ENCODE measurements at regions not wholly inside any gene's neighbourhood (a gene's known extent, or its start where the extent isn't known, plus 50 kb on each side); places are given as distances from the start of the nearest gene placed in this dataset.

DNA sequence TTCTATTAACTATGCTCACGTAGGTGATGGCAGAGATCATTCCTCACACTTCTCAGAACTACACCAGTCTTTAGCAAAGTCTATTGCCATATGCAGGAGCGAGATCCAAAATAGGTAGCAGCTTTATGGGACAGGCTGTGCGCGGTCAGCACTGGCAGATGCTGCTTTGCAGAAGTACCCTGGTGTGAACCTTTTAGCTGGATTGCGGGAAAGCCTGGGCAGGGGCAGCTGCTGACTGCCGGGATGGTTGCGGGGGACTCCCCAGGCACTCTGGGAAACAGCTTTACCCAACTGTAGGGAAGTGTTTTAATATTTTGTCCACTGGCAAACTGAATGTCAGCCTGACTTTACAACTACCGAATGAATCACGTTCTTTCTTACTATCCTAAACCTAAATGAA is 251.3 kb downstream of the HS3ST3A1 start:
- H3K4me3 ChIP-seq (ENCODE audit: low read depth, low read length), result no peak overlapping the region
- DNase-seq (ENCODE audit: low read depth), result no peak
- TF ChIP-seq, protein P1, sequence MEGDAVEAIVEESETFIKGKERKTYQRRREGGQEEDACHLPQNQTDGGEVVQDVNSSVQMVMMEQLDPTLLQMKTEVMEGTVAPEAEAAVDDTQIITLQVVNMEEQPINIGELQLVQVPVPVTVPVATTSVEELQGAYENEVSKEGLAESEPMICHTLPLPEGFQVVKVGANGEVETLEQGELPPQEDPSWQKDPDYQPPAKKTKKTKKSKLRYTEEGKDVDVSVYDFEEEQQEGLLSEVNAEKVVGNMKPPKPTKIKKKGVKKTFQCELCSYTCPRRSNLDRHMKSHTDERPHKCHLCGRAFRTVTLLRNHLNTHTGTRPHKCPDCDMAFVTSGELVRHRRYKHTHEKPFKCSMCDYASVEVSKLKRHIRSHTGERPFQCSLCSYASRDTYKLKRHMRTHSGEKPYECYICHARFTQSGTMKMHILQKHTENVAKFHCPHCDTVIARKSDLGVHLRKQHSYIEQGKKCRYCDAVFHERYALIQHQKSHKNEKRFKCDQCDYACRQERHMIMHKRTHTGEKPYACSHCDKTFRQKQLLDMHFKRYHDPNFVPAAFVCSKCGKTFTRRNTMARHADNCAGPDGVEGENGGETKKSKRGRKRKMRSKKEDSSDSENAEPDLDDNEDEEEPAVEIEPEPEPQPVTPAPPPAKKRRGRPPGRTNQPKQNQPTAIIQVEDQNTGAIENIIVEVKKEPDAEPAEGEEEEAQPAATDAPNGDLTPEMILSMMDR (conservative IDR thresholded peaks at IDR 0.05; ENCODE audit: low read depth, low read length), result no peak

DNA sequence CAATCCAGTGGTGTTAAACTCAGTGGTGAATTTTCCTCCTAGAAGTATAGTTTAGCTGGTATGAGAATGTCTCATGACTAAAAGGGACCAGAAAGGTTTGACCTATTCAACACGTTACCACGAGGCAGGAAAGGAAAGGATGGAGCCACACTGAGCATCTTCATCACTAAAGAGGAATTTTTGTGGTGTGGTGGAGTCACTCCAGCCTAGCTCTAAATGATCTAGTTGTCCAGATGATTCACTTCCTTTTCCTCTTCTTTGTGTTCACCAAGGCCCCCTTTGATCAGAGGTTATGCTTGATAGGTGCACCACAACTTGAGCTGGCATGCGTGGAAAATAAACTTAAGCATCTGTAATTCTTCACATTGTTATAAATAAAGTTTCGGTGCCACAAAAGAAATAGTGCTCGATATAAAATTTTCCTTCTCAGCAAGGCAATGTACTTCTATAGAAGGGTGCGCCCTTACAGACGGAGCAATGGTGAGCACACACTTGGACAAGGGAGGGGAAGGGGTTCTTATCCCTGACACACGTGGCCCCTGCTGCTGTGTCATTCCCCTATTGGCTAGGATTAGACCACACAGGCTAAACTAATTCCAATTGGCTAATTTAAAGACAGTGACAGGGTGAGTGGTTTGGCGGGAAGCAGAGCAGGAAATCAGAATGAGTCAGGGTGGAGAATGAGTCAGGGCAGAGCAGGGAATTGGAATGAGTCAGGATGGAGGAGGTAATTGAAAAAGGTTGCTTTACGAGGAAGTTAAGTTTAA is 254.6 kb downstream of the HS3ST3A1 start:
- DNase-seq (ENCODE audit: low read depth), result no peak
- TF ChIP-seq, protein P1 (conservative IDR thresholded peaks at IDR 0.05; ENCODE audit: low read depth, low read length), result no peak
- no peak overlapping the region for H3K4me3 ChIP-seq (ENCODE audit: low read depth, low read length)

DNA sequence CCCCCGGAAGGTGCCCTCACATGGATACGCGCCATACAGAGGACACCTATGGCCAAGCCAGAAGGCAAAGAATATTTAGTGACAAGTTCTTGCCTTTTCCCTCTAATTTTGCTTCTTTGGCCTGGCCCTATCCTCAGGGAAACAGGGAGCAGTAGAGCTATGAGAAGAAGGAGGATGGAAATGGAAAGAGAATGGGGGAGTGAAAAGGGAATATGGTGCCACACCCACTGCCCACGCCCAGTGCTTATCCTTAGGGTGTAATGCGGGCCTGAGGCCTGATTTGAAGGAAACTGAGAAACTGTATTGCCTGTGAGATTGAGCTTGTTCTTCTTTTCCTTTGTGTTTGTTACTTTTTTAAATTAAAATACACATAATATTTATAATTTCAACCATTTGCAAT is 255.1 kb downstream of the HS3ST3A1 start:
- H3K4me3 ChIP-seq (ENCODE audit: low read depth, low read length), result no peak overlapping the region
- TF ChIP-seq, protein P1 (conservative IDR thresholded peaks at IDR 0.05; ENCODE audit: low read depth, low read length), result no peak
- no peak for DNase-seq (ENCODE audit: low read depth)

DNA sequence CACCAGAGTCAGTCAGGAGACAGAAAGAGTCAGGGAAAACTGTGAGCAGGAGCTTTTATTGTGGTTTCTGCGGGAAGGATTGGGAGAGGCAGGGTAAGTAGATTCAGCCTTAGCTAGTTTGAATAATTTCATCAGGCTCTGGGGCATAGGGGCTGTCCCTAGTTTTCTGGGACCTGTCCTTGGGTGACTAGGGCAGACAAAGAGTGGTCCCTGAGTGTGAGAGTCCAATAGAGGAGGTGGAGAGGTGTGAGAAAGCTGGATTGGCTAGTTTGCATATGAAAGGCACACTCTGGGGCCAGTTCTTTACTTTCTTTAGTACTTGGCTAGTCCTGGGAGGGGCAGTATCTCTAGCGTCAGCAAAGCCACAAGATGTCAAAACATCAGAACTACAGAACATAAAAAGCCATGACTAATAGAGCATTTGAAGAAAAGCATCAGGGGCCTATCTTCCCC is 255.6 kb downstream of the HS3ST3A1 start:
- DNase-seq (ENCODE audit: low read depth), result no peak
- TF ChIP-seq, protein P1 (conservative IDR thresholded peaks at IDR 0.05; ENCODE audit: low read depth, low read length), result no peak
- no peak overlapping the region for H3K4me3 ChIP-seq (ENCODE audit: low read depth, low read length)

DNA sequence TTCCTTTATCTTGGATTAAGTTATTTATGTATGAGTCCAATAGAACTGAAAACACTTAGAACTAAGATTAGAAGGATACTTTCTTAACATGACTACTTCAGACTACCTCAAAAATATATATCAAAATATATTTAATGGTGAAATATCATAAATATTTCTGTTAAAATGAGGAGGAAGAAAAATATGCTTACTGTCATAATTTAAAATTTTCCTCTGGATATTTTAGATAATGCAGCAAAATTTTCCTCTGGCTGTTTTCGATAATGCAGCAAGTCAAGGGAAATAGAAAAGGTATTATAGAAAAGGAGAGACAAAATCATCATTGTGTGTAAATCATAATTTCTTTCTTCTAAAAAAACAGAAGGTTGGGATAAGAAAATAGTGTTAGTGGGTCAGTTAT is 263.3 kb downstream of the HS3ST3A1 start:
- TF ChIP-seq, protein P1 (conservative IDR thresholded peaks at IDR 0.05; ENCODE audit: low read depth, low read length), result no peak
- peak overlapping the region; percentile 41 for H3K4me3 ChIP-seq (ENCODE audit: low read depth, low read length)
- DNase-seq (ENCODE audit: low read depth), result no peak

DNA sequence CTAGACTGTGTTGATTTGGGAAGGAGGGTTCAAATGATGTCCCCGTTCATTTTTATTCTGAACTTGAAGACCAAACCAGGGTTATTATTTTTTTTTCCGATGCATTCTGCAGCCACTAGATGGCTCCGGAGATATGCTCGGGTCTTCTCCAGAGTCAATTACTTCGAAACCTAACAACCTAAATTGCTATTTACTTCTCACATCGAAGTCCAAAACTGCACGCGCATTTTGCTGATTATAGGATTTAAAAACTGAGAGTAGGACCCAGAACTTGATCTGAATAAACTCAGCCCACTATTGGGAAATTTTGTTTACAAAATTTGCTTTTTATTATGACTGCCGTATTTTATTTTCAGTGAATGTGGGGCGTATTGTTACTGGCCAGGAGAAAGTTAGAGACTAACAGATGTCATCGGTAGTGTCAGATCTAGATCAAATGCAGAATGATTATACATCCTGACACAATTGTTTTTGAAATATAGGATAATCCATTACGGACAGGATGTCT is 263.8 kb downstream of the HS3ST3A1 start:
- TF ChIP-seq, protein P1 (conservative IDR thresholded peaks at IDR 0.05; ENCODE audit: low read depth, low read length), result peak; percentile 82
- no peak for DNase-seq (ENCODE audit: low read depth)
- H3K4me3 ChIP-seq (ENCODE audit: low read depth, low read length), result peak overlapping the region; percentile 41

DNA sequence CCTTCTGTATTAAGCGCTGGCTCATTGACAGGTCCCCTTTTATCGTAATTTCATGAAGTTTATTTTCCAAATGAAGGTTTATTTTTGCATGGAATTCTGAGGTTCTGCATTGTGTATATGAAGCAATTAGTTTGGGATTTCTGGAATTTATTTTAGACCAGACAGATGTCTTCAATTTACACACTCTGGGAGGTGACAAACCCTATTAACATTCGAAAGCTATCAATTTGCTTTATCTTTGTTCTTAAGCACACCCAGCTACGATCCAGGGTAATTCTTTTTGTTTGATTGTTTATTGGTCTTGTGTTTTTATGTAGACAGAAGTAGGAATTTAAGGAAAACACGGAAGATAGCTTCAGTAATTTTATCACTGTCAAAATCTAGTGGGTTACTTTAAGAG is 264.6 kb downstream of the HS3ST3A1 start:
- no peak overlapping the region for H3K4me3 ChIP-seq (ENCODE audit: low read depth, low read length)
- DNase-seq (ENCODE audit: low read depth), result no peak
- TF ChIP-seq, protein P1 (conservative IDR thresholded peaks at IDR 0.05; ENCODE audit: low read depth, low read length), result no peak
